Occipital lobe (tissue), 1 donor: ENCODE measurements at regions not wholly inside any gene's neighbourhood (a gene's known extent, or its start where the extent isn't known, plus 50 kb on each side); places are given as distances from the start of the nearest gene placed in this dataset.

ENCODE experiments used
- DNase-seq: peaks from one replicate; lab custom pipeline; 2025; lab: John Stamatoyannopoulos, UW

- DNase-seq = no peak
Measured at GRCh38 chr10:7027913-7028808, 382.7 kb downstream of the SFMBT2 start.

GRCh38 chr10:7027237-7027912, 383.5 kb downstream of the SFMBT2 start:
- DNase-seq = no peak

DNA sequence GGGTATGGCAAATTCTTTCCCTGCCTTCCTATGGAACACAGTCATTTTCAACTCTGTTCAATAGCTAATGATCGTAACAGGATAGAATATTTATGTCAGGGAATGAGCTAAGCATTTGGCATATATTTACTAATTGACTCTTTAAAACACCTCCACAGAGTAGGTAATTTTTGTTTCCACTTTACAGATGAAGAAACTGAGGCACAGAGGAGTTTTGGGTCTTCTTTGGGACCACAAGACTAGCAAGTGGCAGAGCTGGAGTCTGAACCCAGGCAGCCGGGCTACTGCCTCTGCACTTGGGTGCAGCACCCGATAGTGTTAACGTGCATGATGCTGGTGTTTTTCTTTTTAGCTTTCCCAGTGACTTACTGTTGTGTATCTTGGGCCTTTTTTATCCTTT, 384.0 kb downstream of the SFMBT2 start:
- no peak for DNase-seq

DNA sequence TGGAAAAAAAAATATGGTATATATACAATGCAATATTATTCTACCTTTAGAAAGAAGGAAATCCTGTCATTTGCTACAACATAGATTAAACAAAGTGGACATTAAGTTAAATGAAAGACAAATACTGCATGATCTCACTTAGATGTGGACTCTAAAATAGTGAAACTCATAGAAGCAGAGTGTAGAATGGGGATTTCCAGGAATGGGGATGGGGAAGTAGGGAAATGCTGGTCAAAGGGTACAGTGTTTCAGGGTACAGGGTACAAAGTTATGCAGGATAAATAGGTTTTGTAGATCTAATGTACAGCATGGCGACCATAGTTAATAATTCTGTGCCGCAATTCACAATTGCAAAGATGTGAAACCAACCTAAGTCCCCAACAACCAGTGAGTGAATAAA, 385.5 kb downstream of the SFMBT2 start:
- no peak for DNase-seq

DNA sequence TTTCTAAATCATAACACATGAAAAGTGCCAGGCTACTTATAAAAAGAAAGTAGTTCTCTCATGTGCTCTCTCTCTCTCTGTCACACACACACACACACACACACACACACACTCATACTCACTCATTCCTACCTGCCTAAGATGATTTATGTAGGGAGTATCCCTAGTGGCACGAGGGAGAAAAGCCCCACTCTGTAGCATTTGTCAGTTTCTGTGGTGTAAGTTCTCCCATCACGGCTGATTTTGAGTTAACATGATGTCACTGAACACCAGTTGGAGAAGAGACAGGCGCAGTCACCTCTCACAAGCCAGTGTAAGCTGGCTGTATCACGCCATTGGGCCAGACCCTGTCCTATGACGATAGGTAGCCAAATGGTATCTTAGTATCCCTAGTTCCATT, 395.4 kb downstream of the SFMBT2 start:
- no peak for DNase-seq

GRCh38 chr10:7014721-7015120, 396.1 kb downstream of the SFMBT2 start:
- DNase-seq = no peak

DNA sequence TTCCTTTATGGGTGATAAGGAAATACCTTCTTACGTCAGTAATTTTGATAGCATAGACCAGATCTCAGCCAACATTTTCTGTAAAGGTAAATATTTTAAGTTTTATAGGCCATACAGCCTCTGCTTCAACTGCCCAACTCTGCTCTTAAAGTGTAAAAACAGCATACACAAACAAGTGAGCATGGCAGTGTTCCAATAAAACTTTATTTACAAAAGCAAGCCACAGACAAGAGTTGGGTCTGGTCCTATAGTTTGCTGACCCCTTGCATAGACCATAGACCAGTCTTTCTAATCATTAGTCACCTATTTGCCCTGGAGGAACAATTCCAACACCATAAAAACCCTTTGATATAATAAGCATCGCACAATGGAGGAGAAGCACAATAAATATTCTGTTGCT, 398.8 kb downstream of the SFMBT2 start:
- no peak for DNase-seq

DNA sequence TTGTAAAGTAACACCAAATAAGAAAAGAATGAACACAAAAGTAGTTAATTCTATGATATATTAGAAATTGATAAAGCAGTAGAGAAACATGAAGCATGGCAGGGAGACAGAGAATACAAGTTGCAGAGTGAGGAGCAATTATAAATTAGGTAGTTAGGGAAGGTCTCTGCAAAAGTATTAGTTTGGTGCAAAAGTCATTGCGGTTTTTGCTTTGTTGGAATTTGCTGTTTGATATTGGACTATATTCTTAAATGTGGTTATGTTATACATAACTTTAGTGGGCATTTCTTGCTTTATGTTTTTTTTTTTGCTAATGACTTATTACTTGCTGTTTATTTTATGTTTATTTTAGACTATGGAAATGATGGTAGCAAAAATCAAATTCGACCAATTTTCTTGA, 402.2 kb downstream of the SFMBT2 start:
- DNase-seq = no peak

GRCh38 chr10:7007600-7008190, 403.1 kb downstream of the SFMBT2 start:
- DNase-seq = no peak

GRCh38 chr10:7006566-7006965, 404.3 kb downstream of the SFMBT2 start:
- DNase-seq = no peak

DNA sequence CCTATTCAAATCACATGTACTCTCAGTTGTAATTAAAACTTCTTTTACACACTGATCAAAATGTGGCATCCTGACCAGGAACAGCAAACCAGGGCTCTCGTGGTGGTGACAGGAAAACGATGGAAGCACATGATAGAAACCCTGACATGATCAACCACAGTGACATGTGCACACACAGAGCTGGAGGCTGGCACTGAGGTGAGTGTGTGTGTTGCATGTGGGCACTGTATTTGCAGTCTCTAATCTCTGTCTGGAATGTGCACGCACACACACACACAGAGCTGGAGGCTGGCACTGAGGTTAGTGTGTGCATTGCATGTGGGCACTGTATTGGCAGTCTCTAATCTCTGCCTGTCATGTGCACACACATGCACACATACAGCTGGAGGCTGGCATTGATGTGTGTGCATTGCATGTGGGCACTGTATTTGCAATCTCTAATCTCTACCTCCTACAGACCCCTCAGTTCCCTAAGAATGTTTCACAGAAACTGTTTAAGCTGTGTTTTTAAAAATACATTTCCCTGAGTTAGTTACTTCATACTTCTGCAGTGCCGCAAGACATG, 406.9 kb downstream of the SFMBT2 start:
- DNase-seq = no peak

DNA sequence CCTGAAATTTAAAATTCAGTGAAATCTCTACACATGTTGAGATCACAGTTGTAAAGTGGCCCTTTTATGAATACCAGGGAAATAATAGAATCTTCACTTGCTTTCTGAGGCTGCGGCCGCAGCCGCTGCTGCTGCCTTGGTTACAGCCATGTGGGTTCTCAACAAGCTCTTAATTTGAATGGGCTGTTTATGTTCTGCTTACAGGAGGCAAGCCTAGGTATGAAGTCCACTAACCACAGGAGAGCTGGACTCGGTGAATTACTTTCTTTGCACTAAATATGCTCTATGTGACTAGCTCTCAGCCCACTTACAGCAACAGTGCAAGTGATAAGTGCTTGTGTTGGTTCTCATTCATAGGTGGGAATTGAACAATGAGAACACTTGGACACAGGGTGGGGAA, 410.8 kb downstream of the SFMBT2 start:
- DNase-seq = no peak

DNA sequence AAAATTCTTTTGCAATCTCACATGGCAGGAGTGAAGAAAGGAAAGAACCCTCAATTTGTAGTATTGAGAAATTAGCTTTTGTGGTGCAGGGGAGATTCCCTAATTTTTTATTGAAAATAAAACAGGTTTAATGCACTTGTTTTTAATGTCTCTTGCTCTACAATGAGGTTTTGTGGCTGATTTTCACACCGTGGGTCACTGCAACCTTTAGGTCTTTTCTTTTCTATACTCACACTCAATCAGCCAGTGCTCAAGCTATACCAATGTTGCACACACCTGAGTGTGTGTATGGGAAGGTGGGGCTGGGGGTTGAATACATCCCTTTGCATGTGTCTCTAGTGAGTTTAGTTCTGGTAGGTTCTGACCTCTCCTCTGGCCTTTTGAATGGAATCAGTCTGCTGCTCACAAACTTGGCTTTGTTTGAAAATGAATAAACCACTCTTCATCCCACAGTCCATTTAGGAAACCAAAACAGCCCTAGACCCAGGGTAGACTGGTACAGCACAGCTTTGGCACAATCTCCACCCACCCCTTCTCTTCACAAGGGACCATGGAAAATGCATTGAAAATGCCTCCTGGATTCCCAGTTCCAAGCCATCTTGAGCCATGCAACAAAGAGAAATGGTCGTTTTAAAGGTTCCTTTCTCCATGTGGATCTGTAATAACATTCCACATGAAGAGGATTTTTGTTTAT, 411.5 kb downstream of the SFMBT2 start:
- peak; percentile 13 for DNase-seq

- no peak for DNase-seq
Measured at GRCh38 chr10:6997509-6997908, 413.3 kb downstream of the SFMBT2 start.

DNA sequence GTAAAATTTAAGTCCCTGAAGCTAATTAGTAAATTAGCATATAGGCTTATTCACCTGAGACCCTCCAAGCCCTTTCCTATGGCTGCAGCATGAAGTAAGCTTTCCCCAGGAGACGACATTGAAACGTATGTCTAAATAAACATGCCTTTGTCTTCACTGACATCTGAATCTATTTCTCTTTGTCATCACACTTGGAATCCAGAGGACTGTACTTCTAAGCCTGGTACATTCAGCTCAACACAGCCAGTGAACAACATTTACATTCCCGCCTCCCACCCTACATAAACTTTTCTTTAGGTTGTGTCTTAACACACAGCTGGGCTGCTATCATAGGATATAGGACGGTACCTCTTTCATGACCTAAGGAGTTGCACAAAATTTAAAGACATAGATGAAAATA, 414.4 kb downstream of the SFMBT2 start:
- DNase-seq = no peak

- DNase-seq = no peak
Measured at GRCh38 chr10:6995831-6996230, 415.0 kb downstream of the SFMBT2 start.

- DNase-seq = no peak
Measured at GRCh38 chr10:6995341-6995740, 415.3 kb upstream of the PRKCQ start.

GRCh38 chr10:6990891-6991290, 410.8 kb upstream of the PRKCQ start:
- no peak for DNase-seq

- no peak for DNase-seq
Measured at GRCh38 chr10:6988654-6989053, 408.6 kb upstream of the PRKCQ start.

DNA sequence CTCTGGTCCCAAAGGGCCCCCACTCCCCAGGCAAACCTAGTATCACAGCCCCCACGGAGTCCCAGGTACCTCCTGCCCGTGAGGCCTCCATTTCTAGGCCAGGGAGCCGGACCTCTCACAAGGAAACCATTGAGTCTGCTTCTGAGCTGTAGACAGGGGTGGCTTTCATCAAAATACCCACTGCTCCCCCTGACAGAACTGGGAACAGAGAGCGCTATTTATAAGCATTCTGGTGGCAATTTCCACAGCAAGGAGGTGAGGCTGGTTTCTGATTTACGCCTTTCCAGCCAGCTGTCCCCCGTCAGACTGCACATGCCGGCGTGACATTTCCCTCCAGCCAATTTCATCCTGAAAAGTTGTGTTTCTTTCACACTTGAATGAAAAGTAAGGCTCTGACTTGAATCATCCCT, 407.5 kb upstream of the PRKCQ start:
- DNase-seq = peak; percentile 64

DNA sequence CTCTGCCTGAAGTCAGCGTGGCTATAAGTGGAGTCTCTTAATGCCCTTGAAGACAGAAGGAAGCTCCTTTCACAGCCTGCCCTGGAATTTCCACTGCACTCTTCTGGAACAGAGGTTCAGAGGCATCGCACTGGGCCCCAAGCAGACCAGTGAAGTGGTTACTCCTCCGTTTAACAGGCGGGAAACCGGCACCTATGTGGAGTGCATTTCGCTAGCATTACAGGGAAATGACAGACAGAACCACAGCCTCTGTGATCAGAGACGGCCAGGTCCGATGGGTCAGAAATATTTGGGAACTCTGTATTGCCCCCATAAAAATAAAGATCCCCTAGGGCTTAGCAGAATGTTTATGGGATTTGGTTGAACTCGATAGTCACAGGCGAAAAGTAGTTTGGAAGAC, 406.9 kb upstream of the PRKCQ start:
- no peak for DNase-seq

DNA sequence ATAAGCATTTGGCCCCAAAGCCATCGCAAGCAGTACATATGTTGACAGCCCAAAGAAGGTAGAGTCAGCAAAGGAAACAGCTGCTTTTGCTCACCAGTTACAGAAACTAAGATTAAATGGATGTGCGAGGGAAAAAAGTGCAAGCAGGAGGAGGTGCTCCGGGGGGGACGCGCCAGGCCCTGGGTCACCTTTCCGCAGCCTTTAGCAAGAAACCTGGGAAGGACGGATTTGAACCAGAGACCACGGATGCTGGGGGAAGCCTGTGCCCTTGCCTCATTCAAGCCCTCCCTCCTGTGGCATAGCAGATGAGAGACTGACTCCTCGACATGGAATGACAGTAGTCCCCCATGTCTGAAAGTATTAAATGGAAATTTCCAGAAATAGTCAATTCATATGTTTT, 405.6 kb upstream of the PRKCQ start:
- no peak for DNase-seq
